A549 (cell line): ENCODE measurements at regions not wholly inside any gene's neighbourhood (a gene's known extent, or its start where the extent isn't known, plus 50 kb on each side); places are given as distances from the start of the nearest gene placed in this dataset.

Experiments
- ATAC-seq, 2 experiments: fragments of 200-7000 bp in 1 of 2; fragments of >200 bp in 1 of 2; cut with Nextera tagmentation in 1 of 2; cut with Tn5 transposase in 1 of 2; 3 replicates each; pipeline versions ENCODE4 v1.8.0 to v1.9.1; 2018 to 2020; ENCODE audit warnings: mild to moderate bottlenecking in 1 of 2, moderate library complexity in 1 of 2
- CTCF ChIA-PET: fragments of 300-600 bp; sonication (Branson Sonifier 250); formaldehyde crosslinking; extraction: SDS; loops from one replicate; lab custom pipeline; 2021; ENCODE audit warnings: antibody characterized with exemption, inconsistent platforms; lab: Yijun Ruan, JAX
- POLR2A ChIA-PET: fragments of 350-600 bp; formaldehyde crosslinking; extraction: SDS; loops from one replicate; lab custom pipeline; 2021; ENCODE audit warnings: antibody characterized with exemption, inconsistent platforms; lab: Yijun Ruan, JAX
- DNase-seq, 2 experiments: peaks; one replicate each; pipeline versions ENCODE4 v3.0.0 to v3.0.0-alpha.2; 2011 to 2016; ENCODE audit warnings: low read depth in 1 of 2, low spot score in 1 of 2
- FAIRE-seq: peaks from 2 replicates; lab custom pipeline; 2011; peaks lifted over from hg19 to GRCh38; lab: Jason Lieb, UNC
- H3K27ac ChIP-seq, 2 experiments: fragments of >200 bp; sonication (Bioruptor Twin); formaldehyde crosslinking; 3 replicates each; pipeline ENCODE4 v1.5.1; 2016 to 2017
- H3K4me1 ChIP-seq: fragments of >200 bp; sonication (Bioruptor Twin); formaldehyde crosslinking; 3 replicates; pipeline ENCODE4 v1.6.1; 2016
- H3K4me2 ChIP-seq: fragments of >200 bp; sonication (Bioruptor Twin); formaldehyde crosslinking; 3 replicates; pipeline ENCODE4 v1.6.1; 2016
- H3K4me3 ChIP-seq: fragments of >200 bp; sonication (Bioruptor Twin); formaldehyde crosslinking; 3 replicates; pipeline ENCODE4 v1.5.1; 2016
- H3K9me3 ChIP-seq: fragments of >200 bp; sonication (Bioruptor Twin); formaldehyde crosslinking; 3 replicates; pipeline ENCODE4 v1.6.1; 2016
- CHD4 ChIP-seq: fragments of 200-600 bp; sonication (generic); IDR thresholded peaks from 2 replicates; pipeline ENCODE4 v1.6.1; 2016; ENCODE audit warnings: antibody characterized with exemption, mild to moderate bottlenecking, borderline replicate concordance
- CTCF ChIP-seq: fragments of >200 bp; sonication (Bioruptor Twin); formaldehyde crosslinking; IDR thresholded peaks from 3 replicates; pipeline ENCODE4 v1.5.1; 2016
- EP300 ChIP-seq, 2 experiments: fragments of >200 bp; sonication (Bioruptor Twin); formaldehyde crosslinking; IDR thresholded peaks; 2 replicates in 1 of 2; 3 replicates in 1 of 2; pipeline ENCODE4 v1.6.1; 2016 to 2017
- FOSL2 ChIP-seq, 2 experiments: fragments of 450-650 bp in 1 of 2; fragments of >200 bp in 1 of 2; sonication (Bioruptor Twin) in 1 of 2; formaldehyde crosslinking; IDR thresholded peaks; 2 replicates each; pipeline versions ENCODE4 v1.5.0 to v1.6.1; 2016 to 2020; ENCODE audit warnings: mild to moderate bottlenecking in 1 of 2, moderate library complexity in 1 of 2
- HES2 ChIP-seq: fragments of >200 bp; sonication (Bioruptor Twin); formaldehyde crosslinking; IDR thresholded peaks from 2 replicates; pipeline ENCODE4 v1.6.1; 2016
- JUN ChIP-seq, 2 experiments: fragments of >200 bp; sonication (Bioruptor Twin); formaldehyde crosslinking; IDR thresholded peaks; 2 replicates in 1 of 2; 3 replicates in 1 of 2; pipeline ENCODE4 v1.6.1; 2016 to 2017
- JUNB ChIP-seq: fragments of >200 bp; sonication (Bioruptor Twin); formaldehyde crosslinking; IDR thresholded peaks from 2 replicates; pipeline ENCODE4 v1.6.1; 2016
- MAFK ChIP-seq: fragments of 450-650 bp; IDR thresholded peaks from 2 replicates; pipeline ENCODE4 v1.6.1; 2014; ENCODE audit not compliant: partially characterized antibody
- MAX ChIP-seq: IDR thresholded peaks from 2 replicates; pipeline ENCODE4 v1.6.1; 2012
- NR3C1 ChIP-seq: fragments of >200 bp; sonication (Bioruptor Twin); formaldehyde crosslinking; IDR thresholded peaks from 3 replicates; pipeline ENCODE4 v1.6.1; 2017
- RAD21 ChIP-seq, 2 experiments: fragments of >200 bp in 1 of 2; sonication (Bioruptor Twin) in 1 of 2; formaldehyde crosslinking in 1 of 2; IDR thresholded peaks in 1 of 2; conservative IDR thresholded peaks in 1 of 2; 2 replicates in 1 of 2; 3 replicates in 1 of 2; pipeline ENCODE4 v1.6.1; 2012 to 2018; ENCODE audit warnings: inconsistent platforms in 1 of 2
- REST ChIP-seq: fragments of 200-600 bp; sonication (generic); IDR thresholded peaks from 2 replicates; pipeline ENCODE4 v1.6.1; 2016; ENCODE audit warnings: antibody characterized with exemption, mild to moderate bottlenecking, moderate library complexity
- SMC3 ChIP-seq: fragments of >200 bp; sonication (Bioruptor Twin); formaldehyde crosslinking; IDR thresholded peaks from 3 replicates; pipeline ENCODE4 v1.6.1; 2018; ENCODE audit warnings: inconsistent platforms
- ZFP36 ChIP-seq: fragments of 450-650 bp; IDR thresholded peaks from 2 replicates; pipeline ENCODE4 v1.6.1; 2014; ENCODE audit warnings: borderline replicate concordance; ENCODE audit not compliant: partially characterized antibody
- ZSCAN20 ChIP-seq: fragments of 250-450 bp; sonication (Bioruptor Pico); IDR thresholded peaks from 2 replicates; pipeline ENCODE4 v1.8.0; 2022; ENCODE audit warnings: mild to moderate bottlenecking, moderate library complexity
- WGBS: methylation state at CpG from one replicate; pipeline ENCODE4 v1.1.6; 2017; ENCODE audit errors: missing lambda C conversion rate; 5-methylcytosine and 5-hydroxymethylcytosine counted together

- Histone ChIP-seq H3K4me3 (no peak overlapping the region), H3K4me1 (no peaks in the 10 kb centered on the region), H3K4me2 (no peak overlapping the region), H3K9me3 (peaks cover 14% of the 10 kb centered on the region; the same call in 2 of the 3 replicates), H3K27ac (no peak overlapping the region)
- ATAC-seq, result no peak
- no peak for DNase-seq
- WGBS, result under 1% methylated on average over 2 of the region's 2 CpGs
- ChIA-PET CTCF (no interaction called here), POLR2A (no interaction called here)
- peak; percentile 53 for TF ChIP-seq MAFK
- no peak for TF ChIP-seq SMC3
- no peak for FAIRE-seq
Measured at GRCh38 chr15:94563456-94563855, 332.1 kb downstream of the MCTP2 start.

GRCh38 chr15:94576889-94577533 is 345.6 kb downstream of the MCTP2 start:
- Histone ChIP-seq H3K4me2 (no peak overlapping the region), H3K4me3 (no peak overlapping the region), H3K9me3 (peaks cover 6% of the 10 kb centered on the region; the same call in 1 of the 3 replicates), H3K27ac (no peak overlapping the region), H3K4me1 (no peaks in the 10 kb centered on the region)
- DNase-seq (peak in 1 of 2 experiments; percentile 26), ATAC-seq (peak in 1 of 2 experiments; percentile 54; a peak in 3 of 6 replicates), FAIRE-seq (no peak)
- WGBS, result 11% methylated on average over 12 of the region's 12 CpGs
- ChIA-PET CTCF (no interaction called here), POLR2A (no interaction called here)
- TF ChIP-seq CTCF (peak; percentile 24; the same call in 2 of the 3 replicates), JUNB (no peak), RAD21 (conservative IDR thresholded peaks at IDR 0.05 in 1 of 2, IDR thresholded peaks at IDR 0.05 in 1 of 2) (peak in 1 of 2 experiments; percentile 18; a peak in 1 of 5 replicates)

- FAIRE-seq (no peak), ATAC-seq (no peak), DNase-seq (no peak)
- WGBS, result 2% methylated on average over 5 of the region's 5 CpGs
- peaks cover 6% of the 10 kb centered on the region; the same call in 1 of the 3 replicates for H3K9me3 ChIP-seq
- H3K4me1 ChIP-seq, result no peaks in the 10 kb centered on the region
- ChIA-PET POLR2A (no interaction called here), CTCF (no interaction called here)
- H3K4me2 ChIP-seq, result no peak overlapping the region
- no peak overlapping the region for H3K27ac ChIP-seq
- no peak for TF ChIP-seq EP300 (IDR thresholded peaks at IDR 0.05)
- no peak for TF ChIP-seq HES2
- no peak for TF ChIP-seq NR3C1
- H3K4me3 ChIP-seq, result no peak overlapping the region
Measured at GRCh38 chr15:94579286-94579685, 347.9 kb downstream of the MCTP2 start.

- no peak for FAIRE-seq
- POLR2A ChIA-PET, result no interaction called here
- CTCF ChIA-PET, result no interaction called here
Measured at GRCh38 chr15:94580211-94580885, 349.0 kb downstream of the MCTP2 start.

GRCh38 chr15:94582368-94582767 is 351.0 kb downstream of the MCTP2 start:
- ChIA-PET CTCF (interaction anchor here (1.0 to 1.9 kb wide), 3 partner anchors 11 to 15 kb away, joined by 3 to 7 read pairs (median 5); no protein-coding TSS in a partner anchor), POLR2A (no interaction called here)
- DNase-seq (peak in 1 of 2 experiments; percentile 29), FAIRE-seq (no peak), ATAC-seq (peak; percentile 39 to 70; a peak in 4 of 6 replicates)
- TF ChIP-seq FOSL2 (IDR thresholded peaks at IDR 0.05) (no peak), FOSL2 (CRISPR knock-in tag; IDR thresholded peaks at IDR 0.05) (no peak), CHD4 (no peak), RAD21 (conservative IDR thresholded peaks at IDR 0.05 in 1 of 2, IDR thresholded peaks at IDR 0.05 in 1 of 2) (peak in 1 of 2 experiments; percentile 44; a peak in 3 of 5 replicates), ZFP36 (no peak), ZSCAN20 (CRISPR knock-in tag) (no peak), JUN (IDR thresholded peaks at IDR 0.05) (no peak), REST (no peak)
- Histone ChIP-seq H3K4me2 (no peak overlapping the region), H3K4me1 (no peaks in the 10 kb centered on the region), H3K4me3 (no peak overlapping the region), H3K27ac (no peak overlapping the region), H3K9me3 (no peaks in the 10 kb centered on the region; the same call in 2 of the 3 replicates)
- WGBS, result 0% methylated on average over 3 of the region's 3 CpGs

More at GRCh38 chr15:94580211-94580885, 349.0 kb downstream of the MCTP2 start:
- Histone ChIP-seq H3K4me1 (no peaks in the 10 kb centered on the region), H3K4me3 (no peak overlapping the region), H3K9me3 (peaks cover 6% of the 10 kb centered on the region; the same call in 1 of the 3 replicates), H3K4me2 (no peak overlapping the region), H3K27ac (no peak overlapping the region)
- no peak for DNase-seq
- no peak for ATAC-seq
- no peak for TF ChIP-seq MAX
- peak; percentile 3 for TF ChIP-seq MAFK
- WGBS, result 13% methylated on average over 12 of the region's 12 CpGs
